ENCODE measurements at regions not wholly inside any gene's neighbourhood (a gene's known extent, or its start where the extent isn't known, plus 50 kb on each side); places are given as distances from the start of the nearest gene placed in this dataset.

DNA sequence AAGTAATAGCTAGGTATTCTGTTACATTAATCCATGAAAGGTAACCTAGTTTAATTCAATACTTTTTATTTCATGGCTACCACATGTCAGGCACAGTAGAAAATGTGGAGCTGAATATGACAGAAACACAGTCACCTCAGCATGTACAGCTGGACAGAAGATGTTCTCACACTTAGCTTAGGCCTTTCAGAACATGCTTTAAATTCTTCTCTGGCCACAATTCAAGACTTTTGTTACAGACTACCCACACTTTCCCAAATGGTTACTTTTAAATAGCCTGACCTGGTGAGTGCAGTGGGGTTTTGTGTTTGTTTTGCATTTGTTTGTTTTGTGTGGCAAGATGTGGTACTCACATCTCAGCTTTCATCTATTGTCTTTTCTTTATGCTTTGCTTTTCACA lies 1079.5 kb downstream of the IGSF11 start:
- TF ChIP-seq POLR2A (conservative IDR thresholded peaks at IDR 0.05) (no peak), U2AF1 (optimal IDR thresholded peaks at IDR 0.05; ENCODE audit: low read depth, low read length) (no peak), SMARCC2 (IDR thresholded peaks at IDR 0.05; ENCODE audit: low read depth) (no peak), GTF2F1 (IDR thresholded peaks at IDR 0.05; ENCODE audit: low read depth, low read length) (no peak), ZNF239 (CRISPR knock-in tag; IDR thresholded peaks at IDR 0.05) (no peak), SOX6 (IDR thresholded peaks at IDR 0.05) (no peak)
- TF ChIP-seq, protein P1, sequence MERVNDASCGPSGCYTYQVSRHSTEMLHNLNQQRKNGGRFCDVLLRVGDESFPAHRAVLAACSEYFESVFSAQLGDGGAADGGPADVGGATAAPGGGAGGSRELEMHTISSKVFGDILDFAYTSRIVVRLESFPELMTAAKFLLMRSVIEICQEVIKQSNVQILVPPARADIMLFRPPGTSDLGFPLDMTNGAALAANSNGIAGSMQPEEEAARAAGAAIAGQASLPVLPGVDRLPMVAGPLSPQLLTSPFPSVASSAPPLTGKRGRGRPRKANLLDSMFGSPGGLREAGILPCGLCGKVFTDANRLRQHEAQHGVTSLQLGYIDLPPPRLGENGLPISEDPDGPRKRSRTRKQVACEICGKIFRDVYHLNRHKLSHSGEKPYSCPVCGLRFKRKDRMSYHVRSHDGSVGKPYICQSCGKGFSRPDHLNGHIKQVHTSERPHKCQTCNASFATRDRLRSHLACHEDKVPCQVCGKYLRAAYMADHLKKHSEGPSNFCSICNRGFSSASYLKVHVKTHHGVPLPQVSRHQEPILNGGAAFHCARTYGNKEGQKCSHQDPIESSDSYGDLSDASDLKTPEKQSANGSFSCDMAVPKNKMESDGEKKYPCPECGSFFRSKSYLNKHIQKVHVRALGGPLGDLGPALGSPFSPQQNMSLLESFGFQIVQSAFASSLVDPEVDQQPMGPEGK (CRISPR knock-in tag; IDR thresholded peaks at IDR 0.05; ENCODE audit: borderline replicate concordance), result no peak

Measured in K562 (cell line).